ENCODE measurements at regions not wholly inside any gene's neighbourhood (a gene's known extent, or its start where the extent isn't known, plus 50 kb on each side); places are given as distances from the start of the nearest gene placed in this dataset.
A peak's percentile ranks its signal among the peaks of the same experiment; 100 is the strongest.

DNA sequence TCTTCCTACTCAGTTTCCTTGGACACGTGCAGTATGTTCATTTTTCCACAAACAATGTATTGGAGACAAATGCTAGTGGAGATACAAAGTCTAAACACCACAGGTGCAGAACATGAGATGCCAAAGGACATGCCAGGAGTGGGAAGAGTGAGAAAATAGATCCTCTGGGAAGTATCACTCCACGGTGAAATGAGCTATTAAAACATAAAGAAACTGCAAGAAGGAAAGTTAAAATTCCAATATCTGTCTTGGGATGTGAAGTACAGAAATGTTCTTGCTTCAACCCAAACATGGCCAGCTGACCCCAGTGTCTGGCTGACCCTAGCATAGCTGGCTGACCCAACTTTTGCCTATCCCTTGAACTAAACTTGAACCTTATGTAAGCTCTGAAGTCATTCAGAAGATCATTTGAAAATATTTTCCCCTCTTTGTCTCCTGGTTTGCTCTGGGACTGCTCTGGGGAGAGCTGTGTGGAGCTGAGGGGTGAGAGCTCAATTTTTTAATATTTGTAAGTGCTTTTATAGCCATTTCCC is 59.5 kb downstream of the FZD1 start:
- no peak overlapping the region for H3K27ac ChIP-seq
- TF ChIP-seq POLR2AphosphoS5 (IDR thresholded peaks at IDR 0.05) (no peak), POLR2A (IDR thresholded peaks at IDR 0.05) (no peak)
- TF ChIP-seq, protein P1, sequence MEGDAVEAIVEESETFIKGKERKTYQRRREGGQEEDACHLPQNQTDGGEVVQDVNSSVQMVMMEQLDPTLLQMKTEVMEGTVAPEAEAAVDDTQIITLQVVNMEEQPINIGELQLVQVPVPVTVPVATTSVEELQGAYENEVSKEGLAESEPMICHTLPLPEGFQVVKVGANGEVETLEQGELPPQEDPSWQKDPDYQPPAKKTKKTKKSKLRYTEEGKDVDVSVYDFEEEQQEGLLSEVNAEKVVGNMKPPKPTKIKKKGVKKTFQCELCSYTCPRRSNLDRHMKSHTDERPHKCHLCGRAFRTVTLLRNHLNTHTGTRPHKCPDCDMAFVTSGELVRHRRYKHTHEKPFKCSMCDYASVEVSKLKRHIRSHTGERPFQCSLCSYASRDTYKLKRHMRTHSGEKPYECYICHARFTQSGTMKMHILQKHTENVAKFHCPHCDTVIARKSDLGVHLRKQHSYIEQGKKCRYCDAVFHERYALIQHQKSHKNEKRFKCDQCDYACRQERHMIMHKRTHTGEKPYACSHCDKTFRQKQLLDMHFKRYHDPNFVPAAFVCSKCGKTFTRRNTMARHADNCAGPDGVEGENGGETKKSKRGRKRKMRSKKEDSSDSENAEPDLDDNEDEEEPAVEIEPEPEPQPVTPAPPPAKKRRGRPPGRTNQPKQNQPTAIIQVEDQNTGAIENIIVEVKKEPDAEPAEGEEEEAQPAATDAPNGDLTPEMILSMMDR (IDR thresholded peaks at IDR 0.05), result no peak
- intact Hi-C loops (cut with DNase I; ENCODE audit: low total_unique reads), result no loop called here
- no peak for DNase-seq (ENCODE audit: low spot score in 2 of 2)
- no peaks in the 10 kb centered on the region for H3K9me3 ChIP-seq
- no peaks in the 10 kb centered on the region for H3K27me3 ChIP-seq
- no peaks in the 10 kb centered on the region for H3K4me1 ChIP-seq
- H3K4me3 ChIP-seq, result no peak overlapping the region
- H3K36me3 ChIP-seq, result no peaks in the 10 kb centered on the region

DNA sequence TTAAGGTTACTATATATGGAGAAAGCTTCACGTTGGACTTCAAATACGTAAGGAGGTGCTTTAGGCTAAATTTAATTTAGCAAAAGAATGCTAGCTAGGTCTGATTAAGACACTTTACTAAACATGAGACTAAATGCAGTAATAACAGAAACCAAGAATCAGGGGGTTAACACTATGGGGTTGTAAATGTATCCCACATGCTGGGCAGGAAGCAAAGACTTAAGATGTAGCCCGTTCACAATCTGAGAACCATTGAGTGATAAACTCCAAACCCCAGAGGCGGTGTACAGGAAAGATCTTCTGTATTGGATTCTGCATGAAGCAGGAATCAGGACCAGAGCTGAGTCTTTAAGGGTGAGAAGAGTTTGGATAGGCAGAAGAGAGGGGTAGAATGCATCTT is 60.4 kb downstream of the FZD1 start:
- Histone ChIP-seq H3K27ac (no peak overlapping the region), H3K36me3 (no peaks in the 10 kb centered on the region)

DNA sequence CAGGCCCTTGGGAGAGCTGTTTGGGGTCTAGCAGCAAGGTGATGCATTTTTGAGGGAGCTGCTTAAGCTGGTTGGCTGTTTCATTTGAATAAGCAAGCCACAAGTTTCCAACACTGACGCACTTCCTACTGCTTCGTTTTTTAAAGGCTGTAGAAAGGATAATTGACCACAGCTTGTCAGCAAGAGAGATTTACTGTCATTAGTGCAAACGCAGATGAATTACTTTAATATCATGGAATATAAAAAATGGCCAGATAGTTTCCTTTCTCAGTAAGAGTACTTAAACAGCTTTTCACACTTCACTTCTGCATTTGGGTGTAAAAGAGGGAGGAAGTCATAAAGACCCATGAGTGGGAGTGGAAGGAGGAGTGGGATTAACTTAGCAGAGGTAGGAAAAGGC is 61.5 kb downstream of the FZD1 start:
- H3K4me1 ChIP-seq, result no peaks in the 10 kb centered on the region
- TF ChIP-seq POLR2AphosphoS5 (IDR thresholded peaks at IDR 0.05) (no peak), POLR2A (IDR thresholded peaks at IDR 0.05) (no peak)
- TF ChIP-seq, protein P1 (IDR thresholded peaks at IDR 0.05), result no peak
- peak overlapping the region in 1 of 2 donors; percentile 7 for H3K27ac ChIP-seq
- DNase-seq (ENCODE audit: low spot score in 2 of 2), result no peak
- H3K27me3 ChIP-seq, result no peaks in the 10 kb centered on the region
- H3K4me3 ChIP-seq, result no peak overlapping the region
- H3K9me3 ChIP-seq, result no peaks in the 10 kb centered on the region
- intact Hi-C loops (cut with DNase I; ENCODE audit: low total_unique reads), result no loop called here
- no peaks in the 10 kb centered on the region for H3K36me3 ChIP-seq

More for the DNA sequence above, 60.4 kb downstream of the FZD1 start:
- H3K9me3 ChIP-seq, result no peaks in the 10 kb centered on the region
- no peaks in the 10 kb centered on the region for H3K27me3 ChIP-seq
- no peak overlapping the region for H3K4me3 ChIP-seq
- TF ChIP-seq POLR2A (IDR thresholded peaks at IDR 0.05), result no peak
- TF ChIP-seq POLR2AphosphoS5 (IDR thresholded peaks at IDR 0.05), result no peak
- TF ChIP-seq, protein P1 (IDR thresholded peaks at IDR 0.05), result no peak
- no peak for DNase-seq (ENCODE audit: low spot score in 2 of 2)
- intact Hi-C loops (cut with DNase I; ENCODE audit: low total_unique reads), result no loop called here
- H3K4me1 ChIP-seq, result no peaks in the 10 kb centered on the region

DNA sequence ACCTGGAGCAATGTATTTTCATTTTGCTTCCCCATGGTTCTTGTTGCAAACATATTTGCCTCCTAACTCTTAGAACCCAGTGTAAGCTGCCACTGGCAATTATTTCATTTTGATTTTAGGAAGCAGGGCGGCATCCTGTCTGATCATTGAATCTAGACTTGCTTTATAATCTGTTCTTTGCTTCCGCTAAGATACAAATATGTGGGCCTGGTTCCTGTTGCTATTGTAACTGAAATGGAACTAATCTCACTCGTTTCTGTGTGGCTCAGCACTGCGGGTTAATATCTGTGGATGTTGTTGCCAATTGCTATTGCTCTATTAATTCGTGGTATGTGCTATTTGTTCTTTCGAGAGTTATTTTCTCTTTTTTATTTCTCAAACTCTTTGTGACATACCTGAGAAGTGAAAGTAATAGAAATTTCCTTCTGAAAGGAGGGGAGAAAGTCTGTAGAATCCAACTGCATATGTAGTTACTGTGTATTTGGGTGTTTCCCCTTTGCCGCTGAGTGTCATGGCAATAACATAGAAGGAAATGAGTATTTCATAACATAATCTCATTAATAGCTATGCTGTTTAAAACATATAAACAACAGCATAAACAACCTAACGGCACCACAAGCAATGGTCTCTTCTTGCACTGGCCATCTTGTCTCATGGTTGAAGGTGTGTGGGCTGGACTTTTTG is 62.4 kb downstream of the FZD1 start:
- H3K27me3 ChIP-seq, result no peaks in the 10 kb centered on the region
- no peaks in the 10 kb centered on the region for H3K4me1 ChIP-seq
- peak overlapping the region in 1 of 2 donors; percentile 7 for H3K27ac ChIP-seq
- intact Hi-C loops (cut with DNase I; ENCODE audit: low total_unique reads), result no loop called here
- no peak for DNase-seq (ENCODE audit: low spot score in 2 of 2)
- no peaks in the 10 kb centered on the region for H3K9me3 ChIP-seq
- H3K4me3 ChIP-seq, result no peak overlapping the region
- no peak for TF ChIP-seq POLR2A (IDR thresholded peaks at IDR 0.05)
- TF ChIP-seq, protein P1 (IDR thresholded peaks at IDR 0.05), result no peak
- TF ChIP-seq POLR2AphosphoS5 (IDR thresholded peaks at IDR 0.05), result no peak
- no peaks in the 10 kb centered on the region for H3K36me3 ChIP-seq

DNA sequence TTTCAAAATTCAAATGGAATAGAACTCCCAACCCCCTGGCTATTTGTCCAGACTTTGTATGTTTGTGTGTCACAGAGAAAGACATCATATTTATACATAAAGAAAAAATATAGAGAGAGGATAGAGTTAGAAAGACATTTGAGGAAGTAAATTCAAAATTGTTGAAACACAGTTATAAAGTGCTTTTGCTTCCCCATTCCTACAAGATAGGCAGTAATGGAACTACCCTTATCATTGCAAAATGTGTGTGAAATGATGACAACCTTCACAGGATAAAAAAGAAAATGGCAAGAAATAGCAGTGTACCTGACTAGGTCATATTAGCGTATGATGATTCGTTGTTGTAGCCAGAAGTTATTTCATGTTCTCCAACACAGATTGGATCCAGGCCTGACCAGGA is 63.1 kb downstream of the FZD1 start:
- DNase-seq (ENCODE audit: low spot score in 2 of 2), result no peak
- intact Hi-C loops (cut with DNase I; ENCODE audit: low total_unique reads), result no loop called here
- Histone ChIP-seq H3K9me3 (no peaks in the 10 kb centered on the region), H3K36me3 (no peaks in the 10 kb centered on the region), H3K27ac (no peak overlapping the region), H3K4me1 (no peaks in the 10 kb centered on the region), H3K4me3 (no peak overlapping the region), H3K27me3 (no peaks in the 10 kb centered on the region)
- TF ChIP-seq POLR2A (IDR thresholded peaks at IDR 0.05), result no peak
- TF ChIP-seq, protein P1 (IDR thresholded peaks at IDR 0.05), result no peak
- TF ChIP-seq POLR2AphosphoS5 (IDR thresholded peaks at IDR 0.05), result no peak
